HG03064 (cell line): ENCODE measurements at regions not wholly inside any gene's neighbourhood (a gene's known extent, or its start where the extent isn't known, plus 50 kb on each side); places are given as distances from the start of the nearest gene placed in this dataset.

Source experiments
- ATAC-seq: cut with Tn5 transposase; IDR thresholded peaks from one replicate; pipeline ENCODE4 v1.9.1; 2021; ENCODE audit warnings: low read depth; ENCODE audit not compliant: unreplicated experiment

DNA sequence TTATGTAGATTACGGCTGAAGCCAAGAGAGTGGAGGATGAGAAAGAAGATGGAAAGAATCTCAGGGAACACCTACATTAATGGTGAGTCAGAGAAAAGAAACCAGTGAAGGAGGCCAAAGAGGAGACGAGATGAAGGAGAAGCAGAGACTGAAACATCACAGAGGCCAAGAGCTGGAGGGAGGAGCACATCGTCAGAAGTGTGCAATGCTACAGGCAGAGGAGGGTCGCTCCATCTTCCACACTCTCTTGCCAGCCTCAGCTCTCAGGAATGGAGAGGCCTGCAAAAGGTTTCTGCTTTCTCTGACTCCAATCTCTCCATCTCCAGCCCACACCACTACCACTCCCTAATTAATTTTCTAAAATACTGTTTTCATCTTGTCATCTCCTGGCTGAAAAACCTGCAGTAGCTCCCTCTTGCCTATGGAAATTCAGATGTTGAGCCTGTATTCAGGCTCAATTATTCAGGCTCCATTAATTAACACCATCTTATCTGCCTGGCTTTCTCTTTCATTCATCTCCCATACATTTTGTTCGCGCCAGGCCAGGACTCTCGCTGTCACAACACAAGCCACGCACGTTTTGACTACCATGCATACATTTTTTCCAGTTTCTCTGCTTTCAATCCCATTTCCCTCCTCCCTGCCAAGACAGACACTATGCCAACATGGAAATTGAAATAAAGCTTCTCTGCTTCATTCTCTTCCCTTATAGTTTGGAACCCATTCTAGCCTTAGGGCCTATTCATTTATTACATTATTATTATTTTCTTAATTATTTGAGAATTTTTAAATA, 165.8 kb downstream of the INHBA start:
- ATAC-seq: no peak

DNA sequence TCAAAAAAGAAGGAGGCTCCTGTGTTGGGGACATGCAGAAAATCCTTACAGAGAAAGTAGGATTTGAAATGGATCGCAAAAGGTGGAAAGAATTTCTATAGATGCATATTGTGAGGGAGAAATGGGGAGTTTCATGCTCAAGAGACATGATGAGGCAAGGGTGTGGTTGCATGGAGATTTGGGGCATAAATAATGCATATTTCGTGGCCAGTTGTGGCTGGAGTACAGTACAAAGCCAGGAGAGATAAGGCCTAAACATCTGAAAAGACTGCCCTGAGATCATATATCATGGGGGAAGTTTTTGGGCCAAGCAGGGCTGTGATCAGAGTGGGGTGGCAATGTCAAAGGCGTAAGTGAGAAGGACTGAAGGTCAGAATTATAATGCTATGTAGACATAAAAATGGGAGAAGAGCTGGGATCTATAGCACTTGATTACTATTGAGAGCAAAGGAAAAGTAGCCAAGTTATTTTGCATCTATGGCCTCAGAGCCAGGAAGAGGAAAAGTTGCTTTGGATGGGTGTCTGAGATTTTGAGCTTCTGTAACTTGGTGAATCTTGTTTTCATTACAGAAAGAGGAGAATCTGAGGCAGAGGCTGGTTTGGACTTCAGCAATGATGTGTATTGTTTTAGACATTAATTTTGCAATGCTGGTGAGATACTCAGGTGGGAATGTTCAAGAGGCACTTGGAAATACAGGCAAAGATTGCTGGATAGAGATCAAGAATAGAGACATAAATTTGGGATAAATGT, 166.6 kb downstream of the INHBA start:
- no peak for ATAC-seq

DNA sequence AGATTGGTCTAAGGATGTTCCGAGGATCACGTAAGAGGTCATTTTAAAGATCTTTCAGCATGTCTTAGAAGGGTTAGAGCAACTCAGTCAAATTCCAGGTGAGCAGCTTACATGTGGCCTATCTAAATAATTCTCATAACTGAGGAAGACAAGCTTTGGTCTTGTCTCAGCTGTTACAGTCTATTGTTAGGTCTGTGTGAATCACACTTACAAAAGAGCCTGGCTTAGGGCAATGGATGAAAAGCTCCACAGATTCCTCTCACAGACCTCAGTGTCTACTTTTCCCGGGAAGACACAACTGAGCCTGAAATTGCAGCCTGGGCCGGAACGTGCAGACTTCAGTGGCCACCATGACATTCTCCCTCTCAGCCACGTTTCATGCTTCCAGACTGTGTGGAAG, 173.1 kb downstream of the INHBA start:
- ATAC-seq: no peak

DNA sequence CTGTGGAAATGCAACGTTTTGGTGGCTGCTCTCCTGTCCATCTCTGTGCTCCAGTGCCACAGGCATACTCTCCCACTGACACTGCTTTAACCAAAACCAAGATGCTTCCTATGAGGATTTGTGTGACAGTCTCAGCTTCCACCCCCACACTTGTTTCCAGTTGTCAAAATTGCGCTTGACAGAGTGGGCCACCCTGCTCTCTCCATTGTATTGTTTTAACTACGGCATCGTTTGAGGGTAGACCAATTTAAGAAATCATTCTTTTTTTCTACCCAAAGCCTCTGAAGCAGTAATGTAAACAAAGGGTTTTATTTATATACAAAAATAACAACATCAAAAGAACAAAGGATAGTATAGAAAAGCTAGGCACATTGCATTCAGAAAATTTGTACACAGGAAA, 178.0 kb downstream of the INHBA start:
- ATAC-seq: no peak

DNA sequence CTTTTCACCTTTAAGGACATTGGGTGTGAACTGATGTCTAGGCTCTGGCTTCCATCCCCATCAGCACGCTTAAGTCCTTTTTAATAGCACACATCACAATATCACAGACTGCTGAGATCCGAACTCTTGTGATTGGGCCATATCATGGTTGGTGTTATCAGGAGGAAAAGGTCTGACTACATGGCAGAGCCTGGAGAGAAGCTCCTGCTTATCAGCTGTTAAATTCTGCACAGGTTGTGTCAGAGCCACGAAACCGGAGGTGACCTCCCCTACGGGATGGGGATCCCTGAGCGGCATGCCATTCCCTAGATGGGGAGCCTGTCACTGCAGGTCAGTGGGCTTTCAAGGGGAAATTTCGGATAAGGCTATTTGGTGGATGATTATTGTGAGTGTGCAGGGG, 182.4 kb downstream of the INHBA start:
- no peak for ATAC-seq

DNA sequence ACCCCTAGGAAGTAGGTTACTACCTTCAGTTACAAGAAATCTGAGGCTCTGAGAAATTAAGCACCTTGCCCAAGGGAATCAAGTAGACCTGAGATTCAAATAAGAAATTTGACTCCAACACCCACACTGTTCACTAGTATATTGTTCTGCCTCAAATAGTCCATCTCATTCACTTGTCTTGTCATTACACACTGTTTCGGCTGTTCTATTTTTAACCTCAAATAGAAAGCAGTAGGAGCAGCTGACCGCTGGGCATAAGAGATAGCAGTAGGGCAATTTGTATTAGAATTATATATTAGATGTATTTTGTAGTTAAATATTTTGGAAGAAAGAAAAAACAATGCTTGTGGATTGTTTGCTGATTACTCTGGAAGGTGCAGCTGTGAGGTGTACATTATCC, 185.1 kb downstream of the INHBA start:
- ATAC-seq: no peak

DNA sequence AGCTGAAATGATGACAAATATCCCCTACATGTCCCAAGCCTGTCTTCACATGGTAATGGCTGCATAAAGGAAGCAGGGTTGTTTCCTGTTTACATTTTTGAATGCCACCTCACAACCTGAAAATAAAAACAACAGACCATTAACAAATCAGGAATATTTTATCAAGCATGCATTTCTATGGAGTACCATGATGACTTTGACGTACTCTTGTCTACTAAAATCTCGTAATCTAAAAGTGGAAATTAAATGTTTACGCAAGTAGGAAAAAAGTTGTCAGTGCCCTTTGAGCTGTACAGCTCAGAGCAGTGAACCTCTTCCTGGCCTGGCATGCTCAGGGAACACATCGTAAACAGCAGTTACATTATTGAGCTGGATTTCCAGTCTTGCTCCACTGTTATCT, 194.1 kb downstream of the INHBA start:
- no peak for ATAC-seq

DNA sequence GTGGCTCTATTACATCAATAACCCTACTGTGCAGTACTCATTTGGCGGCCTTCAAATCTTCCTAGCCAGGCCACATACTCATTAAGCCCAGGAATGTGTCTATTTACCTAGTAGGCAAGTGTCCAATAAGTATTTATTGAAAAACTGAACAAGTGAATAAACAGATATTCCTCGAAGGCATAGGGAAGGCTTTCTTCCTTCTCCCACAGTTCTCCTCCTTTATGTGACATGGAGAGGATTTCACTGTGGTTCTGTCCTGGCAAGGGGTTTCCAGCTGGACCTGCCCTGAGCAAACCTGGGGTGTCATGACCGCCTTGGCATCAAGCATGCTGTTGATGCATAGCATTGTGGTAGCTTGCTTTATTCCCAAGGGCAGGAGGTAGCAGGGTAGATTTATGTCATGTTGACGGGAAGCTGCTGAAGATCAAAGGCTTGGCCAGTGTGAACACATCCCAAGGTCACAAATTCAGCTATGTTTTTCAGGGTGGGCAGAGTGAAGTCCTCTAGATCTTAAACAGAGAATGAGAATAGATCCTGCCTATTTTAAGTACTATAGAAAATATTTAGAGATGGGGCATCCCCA, 195.1 kb downstream of the INHBA start:
- no peak for ATAC-seq

DNA sequence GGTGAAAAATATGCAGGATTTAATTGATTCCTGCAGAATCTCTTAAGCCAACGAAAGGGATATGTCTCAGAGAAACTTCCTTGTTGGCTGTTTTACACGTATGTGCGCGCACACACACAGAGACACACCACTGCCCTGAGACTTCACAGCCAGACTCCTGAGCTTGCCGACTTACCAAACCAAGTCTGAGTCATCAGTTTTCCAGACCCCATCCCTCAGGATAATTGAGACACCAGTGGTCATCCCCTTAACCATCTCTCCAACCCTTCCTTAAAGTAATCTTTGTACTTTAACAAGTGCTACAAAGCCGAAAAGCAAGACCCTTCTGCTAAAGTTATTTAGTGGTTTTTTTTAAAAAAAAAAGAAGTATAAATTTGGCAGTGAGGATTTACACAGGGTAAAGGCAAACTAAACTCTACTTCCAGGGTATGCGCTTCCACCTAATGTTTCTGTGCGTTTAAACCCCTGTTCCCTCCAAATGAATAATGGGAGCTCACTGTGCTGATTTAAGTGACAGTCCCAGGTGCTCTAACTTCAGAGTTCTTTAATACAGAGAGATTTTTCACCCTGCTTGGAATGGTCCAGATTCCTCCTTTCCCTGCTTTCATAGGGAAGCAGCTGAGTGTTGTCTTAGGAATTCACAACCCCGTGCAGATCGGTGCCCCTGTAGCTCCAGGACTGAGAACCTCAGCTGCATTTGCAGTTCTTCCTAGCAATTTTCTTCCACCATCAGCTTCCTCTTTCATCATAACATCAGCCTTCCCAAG, 198.5 kb downstream of the INHBA start:
- ATAC-seq: no peak

DNA sequence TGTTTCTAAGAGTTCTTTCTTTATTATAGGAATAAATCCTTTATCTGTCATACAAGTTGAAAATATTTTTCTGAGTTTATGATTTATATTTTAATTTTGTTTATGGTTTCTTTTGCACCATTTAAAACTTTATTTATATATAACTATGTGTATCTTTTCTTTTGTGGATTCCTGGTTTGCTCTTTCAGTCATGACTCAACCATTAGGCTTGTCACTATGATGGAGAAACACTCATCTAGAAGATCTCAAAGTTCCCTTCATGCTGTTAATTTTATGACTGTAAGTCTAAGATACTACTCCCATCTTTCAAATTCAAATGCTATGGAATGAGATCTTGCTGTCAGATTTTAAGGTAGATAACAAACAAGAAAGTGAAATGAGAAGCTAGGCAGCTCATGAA, 199.5 kb downstream of the INHBA start:
- ATAC-seq: no peak

DNA sequence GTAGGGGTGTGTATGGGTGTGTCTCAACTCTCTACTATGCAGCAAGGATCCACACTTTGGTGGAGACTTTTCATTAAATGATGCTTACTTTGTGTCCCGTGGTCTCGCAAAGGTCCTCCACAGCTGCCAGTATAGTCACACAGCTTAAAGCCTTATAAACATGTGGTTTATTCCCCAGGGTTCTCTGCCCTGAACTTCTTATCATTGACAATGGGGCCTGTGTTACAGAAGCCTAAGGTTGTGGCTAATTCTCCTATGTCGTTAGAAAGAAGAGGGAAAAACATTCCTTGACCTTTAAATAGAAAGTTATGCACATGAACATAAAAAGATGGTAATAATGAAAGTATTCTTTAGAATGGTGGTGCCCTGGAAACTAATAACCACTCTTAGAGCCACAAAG, 201.4 kb downstream of the INHBA start:
- no peak for ATAC-seq

DNA sequence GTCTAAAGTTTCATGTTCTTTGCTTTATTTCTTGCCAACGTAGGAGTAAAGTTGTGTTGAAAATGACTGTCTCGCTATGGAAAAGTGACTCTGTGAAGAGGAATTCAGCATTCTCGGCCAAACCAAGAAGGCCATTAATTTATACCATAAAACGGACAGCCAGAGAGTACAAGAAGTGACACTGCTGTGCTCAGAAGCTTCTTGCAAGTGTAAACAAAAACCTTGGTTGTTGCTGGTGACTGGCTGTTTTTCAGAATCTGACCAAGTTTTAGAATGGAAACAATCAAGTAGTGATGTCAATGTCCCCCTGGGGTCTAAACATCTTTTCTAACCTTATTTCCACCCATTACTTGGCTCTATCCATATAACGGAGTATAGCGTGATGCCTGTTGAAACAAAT, 201.9 kb downstream of the INHBA start:
- no peak for ATAC-seq

DNA sequence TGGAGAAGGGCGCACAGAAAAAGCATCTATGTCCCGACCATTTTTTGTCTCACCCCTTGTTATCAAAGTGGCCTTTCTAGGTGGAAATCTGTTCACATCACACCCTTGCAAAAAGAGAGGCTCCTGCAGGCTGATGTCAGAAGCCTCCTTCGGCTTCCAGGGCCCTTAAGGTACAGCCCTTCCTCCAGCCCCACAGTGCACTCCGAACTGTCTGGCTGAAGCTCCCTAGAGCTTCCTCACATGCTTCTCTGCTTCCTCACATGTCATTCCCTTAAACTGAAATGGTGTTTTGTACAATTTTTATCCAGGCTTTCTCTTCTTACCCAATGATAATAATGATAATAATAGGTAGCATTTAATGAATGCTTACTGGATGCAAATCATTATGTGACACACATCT, 210.3 kb downstream of the INHBA start:
- ATAC-seq: no peak

DNA sequence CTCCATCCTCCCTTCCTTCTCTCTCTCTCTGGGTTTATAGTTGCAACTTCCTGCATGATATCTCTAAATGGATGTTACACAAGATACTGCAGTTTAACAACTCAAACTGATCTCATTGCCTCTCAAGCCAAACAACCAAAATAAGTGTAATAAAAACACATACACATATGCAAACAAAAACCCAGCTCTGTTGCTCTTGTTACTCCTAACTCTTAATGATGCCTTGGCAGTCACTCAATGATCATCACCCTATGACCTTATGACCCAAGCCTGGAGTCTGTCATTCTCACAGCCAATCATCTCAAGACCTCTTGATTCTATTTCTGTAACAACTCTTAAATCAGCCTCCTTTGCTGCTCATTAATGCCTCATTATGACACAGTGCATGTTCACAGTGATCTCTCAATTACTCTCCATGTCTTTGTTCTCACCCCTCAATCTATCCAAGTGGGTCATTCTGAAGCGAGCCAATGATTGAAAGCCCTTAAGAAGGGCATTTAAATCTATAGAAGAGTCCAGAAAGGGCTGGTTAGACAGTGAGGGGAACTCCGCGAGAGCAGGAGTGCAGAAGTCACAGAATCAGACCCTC, 210.9 kb downstream of the INHBA start:
- ATAC-seq: no peak

DNA sequence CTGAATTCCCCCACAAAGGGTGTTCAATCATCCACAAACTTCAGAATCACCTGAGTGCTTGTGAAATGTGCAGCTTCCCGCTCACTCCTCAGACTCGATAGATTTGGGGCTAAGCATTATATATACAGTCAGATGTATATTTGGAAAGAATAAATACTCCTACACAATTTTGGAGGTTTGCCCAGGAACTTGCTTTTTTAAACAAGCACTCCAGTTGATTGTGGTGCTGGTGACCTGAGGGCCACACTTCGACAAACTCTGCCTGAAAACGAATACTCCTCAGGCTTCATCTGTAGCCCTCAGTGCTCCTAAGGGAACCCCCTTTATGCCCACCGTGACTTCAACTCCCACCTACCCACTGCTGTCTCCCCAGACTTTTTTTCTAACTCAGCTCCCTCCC, 211.6 kb downstream of the INHBA start:
- ATAC-seq: no peak

DNA sequence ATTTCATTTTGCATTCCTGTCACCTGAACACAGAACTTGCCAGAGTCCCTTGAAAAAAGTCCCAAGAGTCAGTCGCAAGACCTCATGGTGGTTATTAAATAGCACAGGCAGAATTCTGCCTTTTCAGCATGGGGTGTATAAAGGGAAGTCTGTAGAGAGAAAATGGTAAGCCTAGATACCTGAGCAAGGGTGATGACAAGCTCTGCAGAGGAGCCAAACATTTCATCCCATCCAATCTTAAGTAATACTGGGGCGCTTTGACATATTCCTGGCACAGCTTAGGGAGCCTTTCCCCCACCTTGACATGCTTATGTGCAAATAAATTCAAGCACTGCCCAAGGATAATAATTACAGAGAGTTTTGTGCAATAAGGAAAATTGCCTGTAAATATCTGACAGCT, 213.0 kb downstream of the INHBA start:
- no peak for ATAC-seq

DNA sequence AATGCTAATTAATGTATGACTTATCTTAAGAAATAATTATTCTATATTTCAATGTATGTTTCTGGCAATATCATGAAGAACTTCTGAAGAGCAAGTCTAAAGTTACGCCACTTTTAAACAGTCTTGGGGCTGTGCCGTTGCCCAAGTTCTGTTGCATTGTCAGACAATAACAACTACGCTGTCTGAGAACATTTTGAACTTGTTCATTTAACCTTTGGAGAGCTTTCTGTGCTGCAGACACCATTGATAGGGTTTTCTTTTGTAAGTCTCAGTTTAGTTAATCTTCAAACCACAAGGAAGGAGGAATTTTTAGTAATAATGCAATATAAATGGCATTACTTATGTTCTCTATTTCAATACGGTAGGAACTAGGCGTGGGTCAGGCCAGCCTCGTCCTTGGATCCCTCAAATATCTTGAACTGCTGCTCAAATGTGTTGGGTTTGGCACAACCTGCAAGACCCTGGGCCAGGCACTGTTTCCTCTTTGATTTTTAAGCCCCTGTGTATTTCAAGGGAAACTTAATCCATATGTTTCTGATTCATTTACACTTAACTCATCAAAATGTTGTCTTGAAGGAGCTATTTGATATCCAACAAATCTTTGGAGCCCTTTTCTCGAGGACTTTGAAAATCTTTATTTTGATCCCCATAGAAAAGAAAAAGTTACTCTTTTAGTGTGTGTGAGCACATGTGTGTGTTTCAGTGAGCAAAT, 215.5 kb downstream of the INHBA start:
- no peak for ATAC-seq

DNA sequence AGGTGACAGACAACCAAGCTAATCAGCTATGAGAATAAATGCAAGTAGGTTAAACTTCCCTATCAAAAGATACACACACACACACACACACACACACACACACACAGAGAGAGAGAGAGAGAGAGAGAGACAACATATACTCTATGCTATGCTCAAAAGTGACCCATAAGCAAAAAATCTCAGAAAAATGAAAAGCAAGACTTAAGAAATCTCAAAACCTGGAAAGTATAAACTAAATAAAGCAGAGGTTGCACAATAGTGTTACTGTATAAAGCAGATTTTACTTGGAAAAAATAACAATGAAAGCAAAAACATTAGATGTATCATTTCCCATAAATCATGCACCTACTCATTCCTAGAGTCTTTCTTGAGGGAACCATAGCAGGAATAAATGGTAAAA, 221.5 kb downstream of the INHBA start:
- ATAC-seq: no peak

DNA sequence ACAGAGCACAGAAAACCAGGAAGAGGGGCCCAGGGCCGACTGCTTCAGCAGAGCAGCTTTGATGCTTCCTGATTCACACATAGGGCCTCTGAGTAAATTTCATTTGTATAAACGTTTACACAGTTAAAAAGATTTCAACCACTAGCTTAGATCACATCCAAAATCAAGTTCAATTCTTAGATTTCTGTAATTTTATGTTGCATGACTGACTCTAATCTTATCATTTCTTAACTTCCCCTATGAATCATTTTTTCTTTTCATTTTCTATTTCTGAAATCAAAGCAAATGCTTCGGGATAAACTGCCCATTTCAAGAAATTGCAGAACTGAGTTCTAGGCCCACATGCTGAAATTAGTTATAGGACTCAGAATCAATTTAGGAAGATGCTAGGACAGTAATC, 224.7 kb downstream of the INHBA start:
- ATAC-seq: no peak

DNA sequence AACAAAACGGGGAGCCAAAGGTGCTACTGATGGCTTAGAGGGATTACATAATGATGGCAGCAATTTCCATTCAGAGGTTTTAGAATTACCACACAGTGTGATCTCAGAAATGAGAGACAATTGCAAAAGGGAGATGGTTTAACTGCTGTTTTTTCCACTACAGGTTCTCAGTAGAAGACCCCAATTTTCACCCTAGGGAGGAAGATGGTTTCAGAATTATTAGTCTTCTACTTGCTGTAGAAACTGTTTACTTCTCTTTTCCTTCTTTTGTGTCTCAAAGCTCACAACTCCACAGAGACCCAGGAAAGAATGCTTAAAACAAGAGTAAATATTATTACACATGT, 226.5 kb downstream of the INHBA start:
- ATAC-seq: no peak
